ENCODE measurements at regions not wholly inside any gene's neighbourhood (a gene's known extent, or its start where the extent isn't known, plus 50 kb on each side); places are given as distances from the start of the nearest gene placed in this dataset.

DNA sequence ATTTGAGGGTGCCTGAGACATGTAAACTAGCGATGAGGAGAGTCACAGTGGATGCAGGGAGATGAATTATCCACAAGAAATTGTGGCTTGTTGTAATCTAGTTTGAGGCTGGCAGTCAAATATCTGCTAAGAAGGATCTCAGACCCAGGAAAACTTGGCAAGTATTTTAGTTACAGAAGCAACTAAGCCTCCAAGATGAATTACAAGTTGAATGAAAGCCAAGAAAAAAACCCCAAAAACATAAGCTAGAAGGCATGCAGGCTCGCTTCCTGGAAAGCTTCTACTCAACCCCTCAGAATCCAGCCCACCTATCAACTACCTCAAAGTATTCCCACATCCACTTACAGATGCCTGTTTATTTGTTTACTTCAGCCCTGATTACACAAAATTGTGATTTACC, 696.9 kb downstream of the MAT2B start:
- TF ChIP-seq, protein P1, sequence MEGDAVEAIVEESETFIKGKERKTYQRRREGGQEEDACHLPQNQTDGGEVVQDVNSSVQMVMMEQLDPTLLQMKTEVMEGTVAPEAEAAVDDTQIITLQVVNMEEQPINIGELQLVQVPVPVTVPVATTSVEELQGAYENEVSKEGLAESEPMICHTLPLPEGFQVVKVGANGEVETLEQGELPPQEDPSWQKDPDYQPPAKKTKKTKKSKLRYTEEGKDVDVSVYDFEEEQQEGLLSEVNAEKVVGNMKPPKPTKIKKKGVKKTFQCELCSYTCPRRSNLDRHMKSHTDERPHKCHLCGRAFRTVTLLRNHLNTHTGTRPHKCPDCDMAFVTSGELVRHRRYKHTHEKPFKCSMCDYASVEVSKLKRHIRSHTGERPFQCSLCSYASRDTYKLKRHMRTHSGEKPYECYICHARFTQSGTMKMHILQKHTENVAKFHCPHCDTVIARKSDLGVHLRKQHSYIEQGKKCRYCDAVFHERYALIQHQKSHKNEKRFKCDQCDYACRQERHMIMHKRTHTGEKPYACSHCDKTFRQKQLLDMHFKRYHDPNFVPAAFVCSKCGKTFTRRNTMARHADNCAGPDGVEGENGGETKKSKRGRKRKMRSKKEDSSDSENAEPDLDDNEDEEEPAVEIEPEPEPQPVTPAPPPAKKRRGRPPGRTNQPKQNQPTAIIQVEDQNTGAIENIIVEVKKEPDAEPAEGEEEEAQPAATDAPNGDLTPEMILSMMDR (IDR thresholded peaks at IDR 0.05), result no peak
- no peak for DNase-seq (ENCODE audit: low spot score)
- Histone ChIP-seq H3K4me3 (no peak overlapping the region), H3K27ac (no peak overlapping the region)

DNA sequence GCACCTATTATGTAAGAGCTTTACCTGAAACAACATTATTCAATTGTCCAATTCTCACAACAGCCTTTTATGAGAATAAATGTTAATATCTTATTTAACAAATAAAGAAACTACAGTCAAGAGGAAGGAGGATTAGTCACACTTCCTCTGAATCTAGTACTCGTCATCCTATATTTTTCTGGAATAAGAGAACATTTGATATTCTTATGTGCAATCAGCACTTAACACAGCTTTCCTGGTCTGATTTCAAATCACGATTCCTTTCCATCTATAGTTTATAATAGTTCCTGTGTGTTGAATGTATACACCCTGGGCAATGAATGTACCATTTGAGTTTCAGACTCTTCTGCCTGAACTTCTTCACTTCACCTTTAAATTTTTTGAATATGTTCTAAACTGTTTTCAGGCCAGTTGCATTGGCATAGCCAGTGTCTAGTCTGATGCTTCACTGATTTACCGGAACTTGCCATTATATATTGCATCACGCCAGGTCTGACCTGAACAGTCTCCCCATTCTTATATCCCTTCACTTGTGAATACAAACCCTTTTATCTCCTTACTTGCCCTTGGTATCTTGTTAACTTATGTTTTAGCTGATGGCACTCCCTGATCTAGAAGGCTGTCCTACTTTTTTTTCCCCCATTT, 698.3 kb downstream of the MAT2B start:
- TF ChIP-seq, protein P1 (IDR thresholded peaks at IDR 0.05), result no peak
- DNase-seq (ENCODE audit: low spot score), result no peak
- Histone ChIP-seq H3K4me3 (no peak overlapping the region), H3K27ac (no peak overlapping the region)

GRCh38 chr5:164204338-164204946, 699.0 kb downstream of the MAT2B start:
- Histone ChIP-seq H3K4me3 (no peak overlapping the region), H3K27ac (no peak overlapping the region)
- no peak for DNase-seq (ENCODE audit: low spot score)
- TF ChIP-seq, protein P1 (IDR thresholded peaks at IDR 0.05), result no peak

DNA sequence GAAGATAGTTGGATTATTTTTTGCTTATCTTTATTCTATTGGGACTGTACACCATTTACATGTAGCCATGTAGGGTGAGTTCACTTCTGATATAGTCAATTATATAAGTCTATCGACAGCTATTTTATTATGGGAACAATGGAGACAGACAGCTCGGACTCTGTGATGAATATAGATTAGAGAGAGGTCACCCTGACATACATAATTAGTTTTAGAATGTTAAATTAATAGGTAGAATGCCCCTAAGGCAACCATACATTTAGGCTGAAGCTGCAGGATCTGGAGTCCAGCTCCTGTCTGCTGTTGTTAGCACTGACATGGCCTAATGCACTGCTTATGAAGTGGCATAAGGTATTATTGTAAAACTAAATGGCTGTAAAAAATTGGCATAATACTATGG, 700.8 kb downstream of the MAT2B start:
- Histone ChIP-seq H3K4me3 (no peak overlapping the region), H3K27ac (no peak overlapping the region)
- TF ChIP-seq, protein P1 (IDR thresholded peaks at IDR 0.05), result no peak
- DNase-seq (ENCODE audit: low spot score), result no peak

DNA sequence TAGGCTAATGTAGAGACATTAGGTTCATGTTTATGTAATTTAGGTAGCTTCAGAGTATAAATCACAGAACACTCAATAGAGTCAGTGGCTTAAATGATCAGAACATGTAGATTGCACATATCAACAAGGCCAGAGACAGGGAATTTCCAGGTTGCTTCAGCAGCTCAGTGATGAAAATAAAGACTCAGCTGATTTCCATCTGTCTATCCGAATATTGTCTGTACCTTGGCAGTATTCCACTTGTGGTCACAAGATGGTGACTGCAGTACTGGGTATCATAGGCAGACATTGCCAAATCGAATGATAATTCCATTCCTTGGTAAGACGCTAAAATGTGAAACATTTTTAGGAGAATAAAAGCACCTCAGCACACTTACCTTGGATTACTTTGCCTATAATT, 702.2 kb downstream of the MAT2B start:
- no peak for DNase-seq (ENCODE audit: low spot score)
- H3K27ac ChIP-seq, result no peak overlapping the region
- TF ChIP-seq, protein P1 (IDR thresholded peaks at IDR 0.05), result no peak

DNA sequence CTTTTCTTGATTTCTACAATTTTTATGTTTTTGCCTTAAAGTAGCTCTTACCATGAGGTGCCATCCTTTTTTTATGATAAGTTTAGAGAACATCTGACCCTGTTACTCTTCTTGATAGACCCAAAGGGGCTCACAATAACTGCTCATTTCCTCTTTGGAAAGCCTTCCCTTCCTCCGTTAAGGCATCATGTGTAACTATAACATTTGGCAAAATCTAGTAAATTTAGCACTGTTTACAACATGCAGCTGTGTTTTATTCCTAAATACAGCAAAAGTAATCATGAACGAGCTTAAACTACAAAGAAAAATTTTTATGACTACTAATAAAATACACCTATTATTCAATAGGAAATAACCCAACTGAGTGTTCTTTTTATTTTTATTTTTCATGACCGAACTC, 705.1 kb downstream of the MAT2B start:
- no peak overlapping the region for H3K4me3 ChIP-seq
- TF ChIP-seq, protein P1 (IDR thresholded peaks at IDR 0.05), result no peak
- no peak for DNase-seq (ENCODE audit: low spot score)
- no peak overlapping the region for H3K27ac ChIP-seq

More for the DNA sequence above, 702.2 kb downstream of the MAT2B start:
- H3K4me3 ChIP-seq, result no peak overlapping the region

DNA sequence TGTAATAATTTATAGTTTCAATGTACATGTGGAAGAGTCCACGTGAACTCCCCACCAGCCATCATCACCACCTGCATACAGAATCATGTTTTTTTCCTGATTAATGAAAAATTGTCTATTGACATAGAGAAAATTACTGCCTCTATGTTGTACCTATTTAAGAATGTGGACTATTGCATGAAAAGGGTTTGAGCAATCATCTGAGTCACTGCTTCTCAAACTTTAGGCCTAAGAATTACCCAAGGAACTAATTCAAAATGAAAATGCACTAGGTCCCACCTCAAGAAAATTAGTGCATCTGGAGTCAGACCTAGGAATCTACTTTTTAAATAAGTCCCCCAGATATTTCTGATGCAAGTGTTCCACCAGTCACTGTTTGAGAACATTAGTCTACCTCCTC, 709.3 kb downstream of the MAT2B start:
- TF ChIP-seq, protein P1 (IDR thresholded peaks at IDR 0.05), result no peak
- Histone ChIP-seq H3K27ac (no peak overlapping the region), H3K4me3 (no peak overlapping the region)
- DNase-seq (ENCODE audit: low spot score), result no peak
